Testis (tissue), 2 donors: ENCODE measurements at regions not wholly inside any gene's neighbourhood (a gene's known extent, or its start where the extent isn't known, plus 50 kb on each side); places are given as distances from the start of the nearest gene placed in this dataset.

ENCODE experiments used
- CTCF ChIP-seq, 3 experiments: fragments of 450-650 bp in 2 of 3; fragments of 200-600 bp in 1 of 3; sonication (generic) in 1 of 3; IDR thresholded peaks; one replicate each; pipeline ENCODE4 v1.5.1; 2016 to 2019; ENCODE audit warnings: antibody characterized with exemption in 3 of 3, mild to moderate bottlenecking in 2 of 3, moderate library complexity in 1 of 3
- POLR2A ChIP-seq: fragments of 450-650 bp; IDR thresholded peaks from one replicate; pipeline ENCODE4 v1.6.1; 2017; ENCODE audit warnings: antibody characterized with exemption, mild to moderate bottlenecking, moderate library complexity

GRCh38 chr13:108121406-108121805 lies 93.9 kb downstream of the LIG4 start:
- TF ChIP-seq CTCF (IDR thresholded peaks at IDR 0.05) (no peak), POLR2A (no peak)
